Left ventricle myocardium inferior (tissue), 1 donor: ENCODE measurements at regions not wholly inside any gene's neighbourhood (a gene's known extent, or its start where the extent isn't known, plus 50 kb on each side); places are given as distances from the start of the nearest gene placed in this dataset.

Source experiments
- DNase-seq: peaks from one replicate; pipeline ENCODE4 v3.0.0-alpha.2; 2020
- H3K27ac ChIP-seq: fragments of 200-600 bp; replicated peaks from 2 replicates; pipeline ENCODE4 v1.8.0; 2021
- H3K27me3 ChIP-seq: fragments of 200-600 bp; 2 replicates; pipeline ENCODE4 v1.8.0; 2021; ENCODE audit warnings: low read depth
- H3K36me3 ChIP-seq: fragments of 200-600 bp; 2 replicates; pipeline ENCODE4 v1.8.0; 2021
- H3K4me1 ChIP-seq: fragments of 200-600 bp; 2 replicates; pipeline ENCODE4 v1.8.0; 2021
- H3K4me3 ChIP-seq: fragments of 200-600 bp; 2 replicates; pipeline ENCODE4 v1.8.0; 2021; ENCODE audit warnings: mild to moderate bottlenecking, moderate library complexity
- H3K9me3 ChIP-seq: fragments of 200-600 bp; replicated peaks from 2 replicates; pipeline ENCODE4 v1.8.0; 2021
- CTCF ChIP-seq: fragments of 200-600 bp; IDR thresholded peaks from 2 replicates; pipeline ENCODE4 v1.8.0; 2021; ENCODE audit warnings: antibody characterized with exemption, mild to moderate bottlenecking, borderline replicate concordance
- intact Hi-C: fragments of 100-400 bp; cut with micrococcal nuclease; formaldehyde crosslinking; loops from one replicate; pipeline ENCODE4 v1.11.0; 2022
- donor health status: DM: no; HTN: yes; CAD: no; lungs with severe emphysema.

GRCh38 chr6:11357285-11357684 is 124.8 kb upstream of the NEDD9 start:
- peak overlapping the region; percentile 93 for H3K27ac ChIP-seq
- intact Hi-C loops: loop anchor here (10.0 kb wide), 1 partner anchor 122 kb away; the partner anchor contains the start of gene NEDD9
- H3K4me3 ChIP-seq: no peak overlapping the region
- no peaks in the 10 kb centered on the region for H3K27me3 ChIP-seq
- no peak for DNase-seq
- no peaks in the 10 kb centered on the region for H3K36me3 ChIP-seq
- TF ChIP-seq CTCF: no peak
- no peaks in the 10 kb centered on the region for H3K9me3 ChIP-seq
- H3K4me1 ChIP-seq: peaks cover 57% of the 10 kb centered on the region

- intact Hi-C loops: loop anchor here (10.0 kb wide), 1 partner anchor 122 kb away; the partner anchor contains the start of gene NEDD9
- H3K27me3 ChIP-seq: no peaks in the 10 kb centered on the region
- no peaks in the 10 kb centered on the region for H3K9me3 ChIP-seq
- H3K4me3 ChIP-seq: no peak overlapping the region
- H3K4me1 ChIP-seq: peaks cover 57% of the 10 kb centered on the region
- H3K27ac ChIP-seq: peak overlapping the region; percentile 93
- no peak for TF ChIP-seq CTCF
- DNase-seq: peak; percentile 24
- no peaks in the 10 kb centered on the region for H3K36me3 ChIP-seq
Measured at GRCh38 chr6:11356404-11357155, 124.1 kb upstream of the NEDD9 start.

- intact Hi-C loops: loop anchor here (10.0 kb wide), 1 partner anchor 119 kb away; the partner anchor contains the start of gene NEDD9
- H3K4me1 ChIP-seq: peaks cover 52% of the 10 kb centered on the region
- no peaks in the 10 kb centered on the region for H3K9me3 ChIP-seq
- H3K27me3 ChIP-seq: no peaks in the 10 kb centered on the region
- H3K36me3 ChIP-seq: no peaks in the 10 kb centered on the region
- DNase-seq: peak; percentile 25
- TF ChIP-seq CTCF: no peak
- no peak overlapping the region for H3K4me3 ChIP-seq
- H3K27ac ChIP-seq: peak overlapping the region; percentile 93
Measured at GRCh38 chr6:11353921-11354389, 121.5 kb upstream of the NEDD9 start.

GRCh38 chr6:11350294-11350693 is 117.8 kb upstream of the NEDD9 start:
- no peak overlapping the region for H3K4me3 ChIP-seq
- H3K27ac ChIP-seq: no peak overlapping the region
- no peak for TF ChIP-seq CTCF
- no peak for DNase-seq
- no peaks in the 10 kb centered on the region for H3K27me3 ChIP-seq
- H3K9me3 ChIP-seq: peaks cover 6% of the 10 kb centered on the region
- intact Hi-C loops: loop anchor here (10.0 kb wide), 1 partner anchor 115 kb away; the partner anchor contains the start of gene NEDD9
- H3K4me1 ChIP-seq: peaks cover 21% of the 10 kb centered on the region
- H3K36me3 ChIP-seq: no peaks in the 10 kb centered on the region

GRCh38 chr6:11349880-11350279 is 117.4 kb upstream of the NEDD9 start:
- peaks cover 6% of the 10 kb centered on the region for H3K9me3 ChIP-seq
- no peak for DNase-seq
- H3K27me3 ChIP-seq: no peaks in the 10 kb centered on the region
- H3K4me3 ChIP-seq: no peak overlapping the region
- intact Hi-C loops: loop anchor here (10.0 kb wide), 1 partner anchor 115 kb away; the partner anchor contains the start of gene NEDD9
- H3K27ac ChIP-seq: no peak overlapping the region
- TF ChIP-seq CTCF: no peak
- H3K36me3 ChIP-seq: no peaks in the 10 kb centered on the region
- H3K4me1 ChIP-seq: peaks cover 16% of the 10 kb centered on the region
